Adrenal gland (tissue), 5 donors: ENCODE measurements at regions not wholly inside any gene's neighbourhood (a gene's known extent, or its start where the extent isn't known, plus 50 kb on each side); places are given as distances from the start of the nearest gene placed in this dataset.

ENCODE experiments used
- CTCF ChIP-seq, 6 experiments: fragments of 450-650 bp in 4 of 6; fragments of 200-600 bp in 2 of 6; sonication (generic) in 1 of 6; IDR thresholded peaks; 1 replicate in 5 of 6; 2 replicates in 1 of 6; pipeline versions ENCODE4 v1.5.1 to v1.8.0; 2016 to 2021; ENCODE audit warnings: antibody characterized with exemption in 6 of 6, mild to moderate bottlenecking in 2 of 6, moderate library complexity in 1 of 6
- POLR2A ChIP-seq, 2 donors: fragments of 450-650 bp; IDR thresholded peaks; one replicate each; pipeline ENCODE4 v1.6.1; 2017; ENCODE audit warnings: antibody characterized with exemption in 2 of 2, mild to moderate bottlenecking in 2 of 2, moderate library complexity in 1 of 2
- donor health status: DM: no; HTN: no; CAD: no.

DNA sequence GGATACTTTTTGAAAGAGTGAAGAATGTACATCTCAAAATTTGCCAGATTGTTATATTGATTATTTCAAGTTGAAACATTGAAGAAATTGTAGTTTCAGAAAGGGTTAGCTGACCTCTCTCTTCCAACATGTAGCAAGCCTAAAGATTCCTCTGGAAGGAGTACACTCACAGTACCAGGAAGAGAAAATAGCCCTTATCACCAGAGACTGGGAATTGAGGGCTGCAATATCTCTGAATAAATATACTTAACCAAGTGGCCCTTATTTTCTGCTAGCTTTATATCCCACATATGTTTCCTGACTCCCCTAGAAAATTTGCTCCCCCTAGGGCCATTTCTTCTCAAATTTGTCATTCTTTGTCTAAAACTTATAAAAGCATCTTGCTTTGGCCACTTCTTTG, 332.2 kb downstream of the GASK1B start:
- no peak for TF ChIP-seq CTCF (IDR thresholded peaks at IDR 0.05)
- no peak for TF ChIP-seq POLR2A (IDR thresholded peaks at IDR 0.05)
